Forelimb muscle (tissue), 1 donor: ENCODE measurements at regions not wholly inside any gene's neighbourhood (a gene's known extent, or its start where the extent isn't known, plus 50 kb on each side); places are given as distances from the start of the nearest gene placed in this dataset.

Experiments
- DNase-seq: peaks from one replicate; pipeline ENCODE4 v3.0.0-alpha.2; 2013; ENCODE audit warnings: low read depth

DNA sequence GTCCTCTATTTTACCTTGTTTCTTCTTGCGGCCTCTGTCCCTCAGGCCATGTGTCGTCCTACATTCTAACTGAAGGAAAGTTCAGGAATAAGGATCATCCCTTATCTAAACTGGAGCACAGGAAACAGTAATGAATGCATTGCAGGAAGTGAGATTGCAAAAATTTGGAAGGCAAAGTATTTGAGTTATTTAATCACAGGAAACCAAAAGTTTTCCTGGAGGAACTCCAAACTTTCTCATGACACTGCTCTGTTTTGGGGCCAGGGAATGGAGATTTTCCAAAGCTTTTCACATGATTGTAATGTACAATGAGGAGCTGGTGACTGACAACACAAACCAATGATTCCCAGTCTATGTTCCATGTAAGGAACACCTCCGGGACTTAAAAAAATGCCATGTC lies 57.8 kb upstream of the PLSCR4 start:
- DNase-seq: no peak

- DNase-seq: no peak
These were observed 57.3 kb upstream of the PLSCR4 start for GRCh38 chr3:146308222-146308621.

DNA sequence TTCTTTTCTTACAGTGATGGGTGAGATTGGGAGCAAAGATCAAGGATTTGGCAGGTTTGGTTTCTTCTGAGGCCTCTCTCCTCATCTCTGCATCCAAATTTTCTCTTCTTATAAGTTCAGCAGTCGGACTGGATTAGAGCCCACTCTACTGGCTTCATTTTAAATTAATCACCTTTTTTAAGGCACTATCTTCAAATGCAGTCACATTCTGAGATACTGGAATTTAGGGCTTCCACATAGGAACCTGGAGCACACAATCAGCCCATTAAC lies 56.5 kb upstream of the PLSCR4 start:
- DNase-seq: no peak

DNA sequence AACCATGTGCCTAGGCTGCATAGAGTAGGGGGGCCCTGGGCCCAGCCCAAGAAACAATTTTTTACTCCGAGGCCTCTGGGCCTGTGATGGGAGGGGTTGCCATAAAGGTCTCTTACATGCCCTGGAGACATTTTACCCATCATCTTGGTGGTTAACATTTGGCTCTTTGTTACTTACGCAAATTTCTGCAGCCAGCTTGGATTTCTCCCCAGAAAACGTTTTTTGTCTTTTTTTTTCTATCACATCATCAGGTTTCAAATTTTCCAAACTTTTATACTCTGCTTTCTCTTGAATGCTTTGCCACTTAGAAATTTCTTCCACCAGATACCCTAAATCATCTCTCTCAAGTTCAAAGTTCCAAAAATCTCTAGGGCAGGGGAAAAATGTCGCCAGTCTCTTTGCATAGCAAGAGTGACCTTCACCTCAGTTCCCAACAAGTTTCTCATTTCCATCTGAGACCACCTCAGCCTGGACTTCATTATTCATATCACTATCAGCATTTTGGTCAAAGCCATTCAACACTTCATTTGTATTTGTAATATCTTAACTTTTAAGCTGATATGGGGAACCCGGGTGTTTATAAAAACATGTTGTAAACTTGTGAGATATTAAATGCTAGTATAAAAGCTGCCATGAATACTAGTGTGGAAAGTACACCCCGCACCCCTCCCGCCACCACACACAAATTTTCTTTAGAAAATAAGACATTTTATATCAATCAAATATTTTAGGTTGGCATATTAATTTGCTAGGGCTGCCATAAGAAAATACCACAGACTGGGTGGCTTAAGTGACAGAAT lies 56.0 kb upstream of the PLSCR4 start:
- no peak for DNase-seq

GRCh38 chr3:146305808-146306423 lies 55.0 kb upstream of the PLSCR4 start:
- DNase-seq: no peak

GRCh38 chr3:146300768-146301167 lies 49.9 kb upstream of the PLSCR4 start:
- no peak for DNase-seq
